BJ (cell line): ENCODE measurements at regions not wholly inside any gene's neighbourhood (a gene's known extent, or its start where the extent isn't known, plus 50 kb on each side); places are given as distances from the start of the nearest gene placed in this dataset.
"Not testable (repeated sequence)": the region's sequence is repeated elsewhere in the genome, so short reads cannot be mapped to it uniquely, and the experiment has no call there.

Experiments
- CTCF ChIA-PET: fragments of 350-600 bp; formaldehyde crosslinking; extraction: SDS; loops from one replicate; lab custom pipeline; 2021; ENCODE audit warnings: antibody characterized with exemption, inconsistent platforms; lab: Yijun Ruan, JAX
- POLR2A ChIA-PET: fragments of 300-600 bp; sonication (Branson Sonifier 250); formaldehyde crosslinking; extraction: SDS; loops from one replicate; lab custom pipeline; 2021; ENCODE audit warnings: antibody characterized with exemption; lab: Charles Lee
- DNase-seq: peaks from one replicate; pipeline ENCODE4 v3.0.0-alpha.2; 2011; ENCODE audit warnings: low read depth
- H3K27me3 ChIP-seq: 2 replicates; pipeline ENCODE4 v1.6.0; 2011; ENCODE audit warnings: low read length; ENCODE audit not compliant: control insufficient read depth, insufficient read depth
- H3K36me3 ChIP-seq: 2 replicates; pipeline ENCODE4 v1.5.1; 2011; ENCODE audit warnings: low read length; ENCODE audit not compliant: control insufficient read depth, insufficient read depth
- H3K4me3 ChIP-seq: 2 replicates; pipeline ENCODE4 v1.5.1; 2011; ENCODE audit warnings: low read depth, mild to moderate bottlenecking, control low read depth, low read length
- TF ChIP-seq, protein P1 (sequence below): IDR thresholded peaks from 2 replicates; pipeline ENCODE4 v1.5.1; 2011; ENCODE audit warnings: low read depth, mild to moderate bottlenecking, control low read depth, inconsistent platforms, low read length, moderate library complexity; ENCODE audit not compliant: insufficient read depth

- POLR2A ChIA-PET: no interaction called here
- no peak for DNase-seq
- Histone ChIP-seq H3K27me3 (no peaks in the 10 kb centered on the region), H3K36me3 (no peaks in the 10 kb centered on the region), H3K4me3 (no peak overlapping the region)
- TF ChIP-seq, protein P1, sequence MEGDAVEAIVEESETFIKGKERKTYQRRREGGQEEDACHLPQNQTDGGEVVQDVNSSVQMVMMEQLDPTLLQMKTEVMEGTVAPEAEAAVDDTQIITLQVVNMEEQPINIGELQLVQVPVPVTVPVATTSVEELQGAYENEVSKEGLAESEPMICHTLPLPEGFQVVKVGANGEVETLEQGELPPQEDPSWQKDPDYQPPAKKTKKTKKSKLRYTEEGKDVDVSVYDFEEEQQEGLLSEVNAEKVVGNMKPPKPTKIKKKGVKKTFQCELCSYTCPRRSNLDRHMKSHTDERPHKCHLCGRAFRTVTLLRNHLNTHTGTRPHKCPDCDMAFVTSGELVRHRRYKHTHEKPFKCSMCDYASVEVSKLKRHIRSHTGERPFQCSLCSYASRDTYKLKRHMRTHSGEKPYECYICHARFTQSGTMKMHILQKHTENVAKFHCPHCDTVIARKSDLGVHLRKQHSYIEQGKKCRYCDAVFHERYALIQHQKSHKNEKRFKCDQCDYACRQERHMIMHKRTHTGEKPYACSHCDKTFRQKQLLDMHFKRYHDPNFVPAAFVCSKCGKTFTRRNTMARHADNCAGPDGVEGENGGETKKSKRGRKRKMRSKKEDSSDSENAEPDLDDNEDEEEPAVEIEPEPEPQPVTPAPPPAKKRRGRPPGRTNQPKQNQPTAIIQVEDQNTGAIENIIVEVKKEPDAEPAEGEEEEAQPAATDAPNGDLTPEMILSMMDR: no peak
- CTCF ChIA-PET: interaction anchor here (1.1 to 1.3 kb wide), 2 partner anchors 22 to 298 kb away, joined by 3 to 4 read pairs; no protein-coding TSS in a partner anchor
Observed at GRCh38 chr7:41399171-41399570, 303.7 kb downstream of the INHBA start.

GRCh38 chr7:41391818-41392217 is 311.1 kb downstream of the INHBA start:
- POLR2A ChIA-PET: no interaction called here
- H3K4me3 ChIP-seq: no peak overlapping the region
- DNase-seq: no peak
- no peaks in the 10 kb centered on the region for H3K36me3 ChIP-seq
- CTCF ChIA-PET: interaction anchor here (0.6 to 1.1 kb wide), 3 partner anchors 9 to 1833 kb away, joined by 3 read pairs; no protein-coding TSS in a partner anchor
- TF ChIP-seq, protein P1: no peak
- H3K27me3 ChIP-seq: no peaks in the 10 kb centered on the region

DNA sequence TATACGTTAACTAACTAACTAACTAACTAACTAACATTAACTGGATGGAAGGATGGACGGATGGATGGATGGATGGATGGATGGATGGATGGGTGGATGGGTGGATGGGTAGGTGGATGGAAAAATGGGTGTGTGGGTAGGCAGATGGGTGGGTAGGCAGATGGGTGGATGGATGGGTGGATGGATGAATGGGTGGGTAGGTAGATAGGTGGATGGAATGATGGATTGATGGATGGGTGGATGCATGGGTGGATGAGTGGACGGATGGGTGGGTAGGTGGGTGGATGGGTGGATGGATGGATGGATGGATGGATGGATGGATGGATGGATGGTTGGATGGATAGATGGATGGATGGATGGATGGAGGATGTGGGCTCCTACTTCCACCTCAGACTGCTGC is 314.0 kb downstream of the INHBA start:
- POLR2A ChIA-PET, DNase-seq: not testable (repeated sequence)
- CTCF ChIA-PET: interaction anchor here (1.2 kb wide), 1 partner anchor 28 kb away, joined by 3 read pairs; no protein-coding TSS in a partner anchor

DNA sequence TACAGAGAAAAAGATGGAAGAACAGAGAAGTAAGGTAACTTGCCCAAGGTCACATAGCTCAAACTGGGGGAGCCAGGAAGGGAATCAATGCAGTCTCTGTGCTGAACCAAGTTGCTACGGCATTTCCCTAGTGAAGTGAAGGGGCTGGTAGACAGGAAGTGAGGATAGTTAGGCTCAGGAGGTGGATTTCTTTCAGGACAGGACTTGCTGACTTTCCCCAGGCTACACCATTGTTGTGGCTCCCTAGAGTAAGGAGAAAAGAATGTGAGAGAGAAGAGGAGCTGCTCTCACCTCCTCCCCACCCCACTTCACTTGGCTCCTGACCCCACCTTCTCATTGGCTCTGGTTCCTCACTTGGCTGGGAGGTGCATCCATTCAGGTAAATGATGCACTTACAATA is 316.9 kb downstream of the INHBA start:
- POLR2A ChIA-PET: no interaction called here
- CTCF ChIA-PET: interaction anchor here (1.3 to 1.5 kb wide), 2 partner anchors 29 to 311 kb away, joined by 3 to 4 read pairs; no protein-coding TSS in a partner anchor
- Histone ChIP-seq H3K27me3 (no peaks in the 10 kb centered on the region), H3K36me3 (no peaks in the 10 kb centered on the region), H3K4me3 (no peak overlapping the region)
- DNase-seq: no peak
- TF ChIP-seq, protein P1: no peak

More for the DNA sequence above, 314.0 kb downstream of the INHBA start:
- H3K36me3 ChIP-seq, H3K4me3 ChIP-seq, H3K27me3 ChIP-seq: not testable (repeated sequence)

DNA sequence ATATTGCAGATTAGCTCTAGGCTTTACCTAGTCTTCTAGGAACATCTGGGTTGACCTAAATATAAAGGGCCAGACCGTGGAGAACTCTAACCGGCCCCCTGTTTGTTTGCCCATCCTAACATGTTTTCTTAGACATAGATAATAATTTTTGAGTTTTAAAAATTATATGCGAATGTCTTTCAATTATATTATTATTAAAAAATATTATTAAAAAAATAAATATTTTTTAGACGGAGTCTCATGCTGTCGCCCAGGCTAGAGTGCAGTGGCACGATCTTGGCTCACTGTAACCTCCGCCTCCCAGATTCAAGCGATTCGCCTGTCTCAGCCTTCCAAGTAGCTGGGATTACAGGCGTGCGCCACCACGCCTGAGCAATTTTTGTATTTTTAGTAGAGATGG is 318.5 kb downstream of the INHBA start:
- TF ChIP-seq, protein P1: no peak
- Histone ChIP-seq H3K36me3 (no peaks in the 10 kb centered on the region), H3K4me3 (no peak overlapping the region), H3K27me3 (no peaks in the 10 kb centered on the region)
- ChIA-PET POLR2A (no interaction called here), CTCF (no interaction called here)
- DNase-seq: no peak

DNA sequence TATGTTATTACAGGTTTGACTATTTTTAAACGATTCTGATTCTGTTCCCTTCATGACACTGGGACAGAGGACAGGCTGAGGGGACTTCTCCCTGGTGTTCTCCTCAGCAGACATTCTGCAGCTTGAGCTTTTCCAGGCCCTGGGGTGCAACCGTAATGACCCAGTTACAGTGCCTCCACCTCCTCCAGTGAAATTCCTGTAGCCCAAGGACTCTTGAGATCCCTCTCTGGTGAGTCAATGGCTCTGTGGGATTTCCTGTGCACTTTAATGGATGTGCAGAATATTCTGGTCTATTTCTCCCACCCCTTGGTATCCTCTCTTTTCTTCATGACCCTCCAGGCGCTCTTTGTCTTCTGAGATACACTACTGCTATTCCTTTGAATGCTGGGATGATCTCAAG is 319.3 kb downstream of the INHBA start:
- no peaks in the 10 kb centered on the region for H3K27me3 ChIP-seq
- TF ChIP-seq, protein P1: no peak
- H3K36me3 ChIP-seq: no peaks in the 10 kb centered on the region
- no peak for DNase-seq
- ChIA-PET POLR2A (no interaction called here), CTCF (no interaction called here)
- H3K4me3 ChIP-seq: no peak overlapping the region
